Ascending aorta (tissue), 2 donors: ENCODE measurements at regions not wholly inside any gene's neighbourhood (a gene's known extent, or its start where the extent isn't known, plus 50 kb on each side); places are given as distances from the start of the nearest gene placed in this dataset.
"Not testable (repeated sequence)": the region's sequence is repeated elsewhere in the genome, so short reads cannot be mapped to it uniquely, and the experiment has no call there.

Experiments
- DNase-seq, 2 donors: peaks; one replicate each; pipeline ENCODE4 v3.0.0-alpha.2; 2019; ENCODE audit warnings: low spot score in 2 of 2
- H3K27ac ChIP-seq, 2 donors: fragments of 200-600 bp; sonication (generic); one replicate each; pipeline ENCODE4 v1.5.1; 2016 to 2017; ENCODE audit warnings: mild to moderate bottlenecking in 1 of 2
- H3K27me3 ChIP-seq: fragments of 200-600 bp; sonication (generic); one replicate; pipeline ENCODE4 v1.5.1; 2017
- H3K36me3 ChIP-seq, 2 donors: fragments of 200-600 bp; sonication (generic); one replicate each; pipeline ENCODE4 v1.5.1; 2016
- H3K4me1 ChIP-seq, 2 donors: fragments of 200-600 bp; sonication (generic); one replicate each; pipeline ENCODE4 v1.5.1; 2016 to 2017; ENCODE audit warnings: mild to moderate bottlenecking in 1 of 2
- H3K4me3 ChIP-seq, 2 donors: fragments of 200-600 bp; sonication (generic); one replicate each; pipeline ENCODE4 v1.5.1; 2016 to 2017; ENCODE audit warnings: mild to moderate bottlenecking in 1 of 2
- H3K9me3 ChIP-seq, 2 donors: fragments of 200-600 bp; sonication (generic); one replicate each; pipeline ENCODE4 v1.5.1; 2016
- CTCF ChIP-seq, 3 experiments: fragments of 200-600 bp in 2 of 3; fragments of 450-650 bp in 1 of 3; sonication (generic) in 2 of 3; IDR thresholded peaks; one replicate each; pipeline ENCODE4 v1.5.1; 2016 to 2019; ENCODE audit warnings: antibody characterized with exemption in 3 of 3, mild to moderate bottlenecking in 1 of 3, moderate library complexity in 1 of 3
- intact Hi-C: fragments of 100-400 bp; cut with DNase I; formaldehyde crosslinking; loops from one replicate; pipeline ENCODE4 v1.15.1; 2023

GRCh38 chr11:134956450-134957210, 544.6 kb upstream of the B3GAT1 start:
- no peak for TF ChIP-seq CTCF (IDR thresholded peaks at IDR 0.05)
- H3K4me3 ChIP-seq, result no peak overlapping the region
- H3K9me3 ChIP-seq, result no peaks in the 10 kb centered on the region
- intact Hi-C loops, result no loop called here
- no peak for DNase-seq
- no peaks in the 10 kb centered on the region for H3K36me3 ChIP-seq
- H3K27ac ChIP-seq, result no peak overlapping the region
- H3K4me1 ChIP-seq, result peaks cover 0 to 2% of the 10 kb centered on the region in 2 donors
- no peaks in the 10 kb centered on the region for H3K27me3 ChIP-seq

GRCh38 chr11:134955970-134956369, 543.9 kb upstream of the B3GAT1 start:
- intact Hi-C loops, result not testable (repeated sequence)

GRCh38 chr11:134955281-134955680, 543.2 kb upstream of the B3GAT1 start:
- Histone ChIP-seq H3K27me3 (no peaks in the 10 kb centered on the region), H3K4me1 (peaks cover 2 to 12% of the 10 kb centered on the region in 2 donors), H3K36me3 (no peaks in the 10 kb centered on the region), H3K27ac (no peak overlapping the region), H3K9me3 (no peaks in the 10 kb centered on the region), H3K4me3 (no peak overlapping the region)
- no peak for DNase-seq
- intact Hi-C loops, result no loop called here
- TF ChIP-seq CTCF (IDR thresholded peaks at IDR 0.05), result no peak

More at GRCh38 chr11:134955970-134956369, 543.9 kb upstream of the B3GAT1 start:
- H3K27ac ChIP-seq, H3K4me1 ChIP-seq, DNase-seq, H3K4me3 ChIP-seq, H3K9me3 ChIP-seq, H3K27me3 ChIP-seq, H3K36me3 ChIP-seq: not testable (repeated sequence)

GRCh38 chr11:134954456-134954855, 542.4 kb upstream of the B3GAT1 start:
- peaks cover 9 to 20% of the 10 kb centered on the region in 2 donors for H3K4me1 ChIP-seq
- H3K36me3 ChIP-seq, H3K4me3 ChIP-seq, H3K27me3 ChIP-seq, H3K9me3 ChIP-seq, DNase-seq, H3K27ac ChIP-seq, intact Hi-C loops: not testable (repeated sequence)

- H3K4me1 ChIP-seq, result peaks cover 11 to 28% of the 10 kb centered on the region in 2 donors
- DNase-seq, H3K4me3 ChIP-seq, H3K27me3 ChIP-seq, H3K36me3 ChIP-seq, H3K27ac ChIP-seq, H3K9me3 ChIP-seq, intact Hi-C loops: not testable (repeated sequence)
Measured at GRCh38 chr11:134953417-134953970, 541.5 kb upstream of the B3GAT1 start.

GRCh38 chr11:134951305-134951700, 539.3 kb upstream of the B3GAT1 start:
- H3K27me3 ChIP-seq, result no peaks in the 10 kb centered on the region
- peak in 1 of 2 donors; percentile 86 for DNase-seq
- peak overlapping the region; percentile 77 for H3K27ac ChIP-seq
- peak overlapping the region; percentile 24 to 39 for H3K4me3 ChIP-seq
- no peak for TF ChIP-seq CTCF (IDR thresholded peaks at IDR 0.05)
- peaks cover 14 to 35% of the 10 kb centered on the region in 2 donors for H3K4me1 ChIP-seq
- intact Hi-C loops, result no loop called here
- no peaks in the 10 kb centered on the region for H3K9me3 ChIP-seq
- no peaks in the 10 kb centered on the region for H3K36me3 ChIP-seq

GRCh38 chr11:134950692-134951304, 538.8 kb upstream of the B3GAT1 start:
- no peak for TF ChIP-seq CTCF (IDR thresholded peaks at IDR 0.05)
- intact Hi-C loops, result no loop called here
- Histone ChIP-seq H3K4me1 (peaks cover 14 to 35% of the 10 kb centered on the region in 2 donors), H3K36me3 (no peaks in the 10 kb centered on the region), H3K4me3 (peak overlapping the region in 1 of 2 donors; percentile 39), H3K27ac (peak overlapping the region; percentile 77), H3K27me3 (no peaks in the 10 kb centered on the region), H3K9me3 (no peaks in the 10 kb centered on the region)
- DNase-seq, result peak in 1 of 2 donors; percentile 75
